Hematopoietic multipotent progenitor cell treated with erythropoietin and hydrocortisone succinate and interleukin-3 and kit ligand, for 6 days (in vitro differentiated cells): ENCODE measurements at regions not wholly inside any gene's neighbourhood (a gene's known extent, or its start where the extent isn't known, plus 50 kb on each side); places are given as distances from the start of the nearest gene placed in this dataset.
A peak's percentile ranks its signal among the peaks of the same experiment; 100 is the strongest.
"Not testable (repeated sequence)": the region's sequence is repeated elsewhere in the genome, so short reads cannot be mapped to it uniquely, and the experiment has no call there.

Source experiments
- DNase-seq: peaks from one replicate; pipeline ENCODE4 v3.0.0-alpha.2; 2015

DNA sequence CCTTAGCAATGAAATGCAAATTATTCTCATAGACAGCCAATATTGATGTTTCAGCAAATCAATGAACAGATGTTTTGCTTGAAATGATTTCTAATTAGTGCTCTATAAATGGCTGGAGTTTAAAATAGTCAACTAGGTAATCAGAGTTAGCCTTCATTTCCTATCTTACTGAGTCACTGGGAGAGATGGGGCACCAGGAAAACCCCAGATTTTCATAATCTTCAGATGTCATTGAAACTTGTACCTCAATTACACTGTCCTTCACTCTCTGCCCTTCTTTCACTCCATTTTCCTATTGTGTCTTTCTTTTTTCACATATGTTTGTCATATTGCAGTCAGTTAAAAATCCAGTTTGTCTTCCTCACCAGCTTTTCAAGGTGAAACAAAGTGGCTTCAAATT, 92.7 kb downstream of the C12orf75 start:
- no peak for DNase-seq

DNA sequence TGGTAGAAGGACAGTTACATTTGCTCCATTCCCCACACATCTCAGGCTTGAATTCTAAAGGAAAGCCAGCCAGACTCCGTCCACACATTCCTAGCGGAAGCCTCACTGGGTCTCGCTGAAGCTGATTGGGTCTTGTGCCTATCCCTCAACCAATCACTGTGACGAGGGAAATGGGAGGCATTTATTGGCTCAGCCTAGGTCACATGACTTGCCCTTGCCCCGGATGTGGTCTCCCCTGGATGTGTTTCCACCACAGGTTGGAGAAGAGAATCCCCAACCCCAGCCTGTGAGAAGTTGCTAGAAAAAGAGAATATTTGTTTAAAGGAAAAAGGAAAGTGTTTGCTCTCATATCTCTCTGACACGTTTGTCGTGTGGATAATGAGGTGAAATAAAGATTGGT, 93.4 kb downstream of the C12orf75 start:
- no peak for DNase-seq

DNA sequence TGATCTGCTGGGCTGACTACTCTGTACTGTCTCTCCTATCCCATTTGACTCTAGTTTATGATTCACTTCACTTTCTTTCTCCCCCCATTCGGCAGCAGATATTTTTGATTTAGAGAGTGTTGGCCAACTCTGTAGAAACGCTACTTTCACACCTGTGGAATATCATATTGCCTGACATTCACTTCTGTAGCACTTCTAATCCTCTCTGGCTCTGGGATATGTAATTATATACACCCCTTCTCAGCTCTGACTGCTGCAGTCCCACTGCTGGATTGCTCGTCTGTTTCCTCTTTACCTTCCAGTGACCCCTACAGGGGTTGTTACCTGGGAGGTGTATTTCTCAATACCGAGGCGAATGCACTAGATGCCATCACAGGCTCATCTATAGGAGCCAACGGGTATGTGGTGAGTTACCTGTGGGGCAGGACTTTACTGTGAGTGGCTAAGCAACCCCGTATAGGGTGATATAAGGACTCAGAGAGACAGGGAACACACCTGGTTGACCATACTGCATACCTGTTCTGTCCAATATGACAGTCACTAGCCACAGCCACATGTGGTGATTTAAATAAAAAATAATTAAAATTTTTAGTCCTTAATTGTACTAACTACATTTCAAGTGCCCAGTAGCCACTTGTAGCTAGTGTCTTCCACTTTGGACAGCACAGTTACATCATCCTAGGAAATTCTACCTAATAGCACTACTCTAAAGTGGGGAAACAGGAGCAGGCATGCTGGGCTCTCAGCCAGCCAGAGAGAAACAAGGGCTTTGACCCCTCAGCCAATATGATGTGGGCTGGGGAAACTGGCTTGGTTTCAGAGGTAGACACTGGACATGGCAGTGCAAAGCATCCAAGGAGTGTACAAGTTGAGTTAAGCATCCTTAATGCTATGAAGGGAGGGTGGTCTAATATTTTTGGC, 95.0 kb downstream of the C12orf75 start:
- DNase-seq = no peak

DNA sequence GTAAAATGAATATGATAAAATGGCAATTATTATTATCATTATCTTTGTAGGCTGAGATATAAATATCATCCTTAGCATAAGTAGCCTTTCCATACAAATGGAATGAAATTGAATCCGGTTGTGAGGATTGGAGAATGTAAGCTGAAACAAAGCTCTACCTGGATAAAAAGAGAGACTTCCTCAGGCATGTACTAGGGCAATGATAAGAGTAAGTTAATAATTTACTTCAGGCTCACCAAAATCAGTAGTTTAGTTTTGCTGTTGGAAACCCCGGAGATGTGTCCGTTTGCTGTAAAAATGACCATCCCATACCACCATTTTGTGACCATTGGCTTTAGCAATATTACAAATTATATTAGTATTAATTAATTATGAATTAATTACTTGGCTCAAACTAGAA, 96.3 kb downstream of the C12orf75 start:
- DNase-seq = no peak

DNA sequence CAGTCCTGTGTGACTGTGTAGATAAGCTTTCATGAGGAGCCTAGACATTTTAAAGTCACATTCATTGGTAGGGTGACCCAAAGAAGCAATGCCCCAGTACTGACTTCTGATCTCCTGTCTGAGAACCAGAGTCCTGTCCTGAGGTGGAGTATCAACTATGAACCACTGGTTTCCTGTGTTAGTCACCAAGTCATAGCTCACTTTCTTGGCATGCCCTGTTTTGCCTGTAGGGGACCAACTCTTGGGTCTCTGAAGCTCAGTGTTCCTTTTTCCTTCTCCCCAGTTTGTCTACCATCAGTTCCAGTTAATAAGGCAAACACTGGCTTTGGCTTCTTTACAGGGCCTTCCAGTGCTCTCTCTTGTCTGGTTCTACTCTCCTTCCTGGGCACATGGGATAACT, 97.4 kb downstream of the C12orf75 start:
- DNase-seq = no peak

DNA sequence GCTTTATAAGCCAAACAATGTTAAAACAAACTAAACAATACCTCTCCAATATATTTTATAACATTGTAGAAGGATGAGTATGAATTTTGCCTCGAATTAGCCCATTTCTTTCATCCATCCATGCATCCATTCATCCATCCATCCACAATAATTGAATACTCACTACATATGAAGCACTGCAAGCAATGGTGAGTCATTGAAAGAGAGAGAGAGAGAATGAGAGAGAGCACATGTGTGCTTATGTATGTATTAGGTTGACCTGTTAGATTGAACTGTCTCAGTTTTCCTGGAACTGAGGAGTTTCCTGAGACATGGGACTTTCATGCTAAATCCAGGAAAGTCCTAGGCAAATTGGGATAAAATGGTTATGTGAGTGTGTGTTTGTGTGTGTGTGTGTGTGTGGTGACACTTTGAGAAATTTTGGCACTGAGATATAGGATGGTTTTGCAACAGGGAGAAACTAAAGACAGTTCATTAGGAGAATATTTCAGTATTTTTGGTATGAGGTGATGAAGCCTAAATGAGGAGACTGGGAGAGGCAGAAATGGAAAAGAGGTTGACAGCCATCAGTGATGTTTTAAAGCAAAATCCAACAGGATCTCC, 98.4 kb downstream of the C12orf75 start:
- DNase-seq = no peak

DNA sequence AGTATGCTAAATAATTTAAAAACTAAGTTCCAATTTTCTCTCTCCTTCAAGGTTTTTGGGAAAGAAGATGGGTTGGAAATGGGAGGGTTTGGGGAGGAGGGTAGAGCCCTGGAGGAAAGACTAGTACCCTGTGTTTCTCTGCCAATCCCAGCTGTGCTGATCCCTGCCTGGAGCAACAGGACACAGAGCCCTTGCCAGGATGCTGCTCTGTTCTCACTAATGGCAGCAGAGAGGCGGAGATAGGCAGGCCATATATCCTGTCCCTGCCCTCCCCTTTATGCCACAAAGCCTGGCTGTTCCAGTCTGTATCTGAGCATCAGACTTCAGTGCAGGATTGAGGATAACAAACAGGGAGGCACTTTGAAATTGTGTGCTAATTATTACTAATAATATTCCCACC, 99.0 kb downstream of the C12orf75 start:
- no peak for DNase-seq

DNA sequence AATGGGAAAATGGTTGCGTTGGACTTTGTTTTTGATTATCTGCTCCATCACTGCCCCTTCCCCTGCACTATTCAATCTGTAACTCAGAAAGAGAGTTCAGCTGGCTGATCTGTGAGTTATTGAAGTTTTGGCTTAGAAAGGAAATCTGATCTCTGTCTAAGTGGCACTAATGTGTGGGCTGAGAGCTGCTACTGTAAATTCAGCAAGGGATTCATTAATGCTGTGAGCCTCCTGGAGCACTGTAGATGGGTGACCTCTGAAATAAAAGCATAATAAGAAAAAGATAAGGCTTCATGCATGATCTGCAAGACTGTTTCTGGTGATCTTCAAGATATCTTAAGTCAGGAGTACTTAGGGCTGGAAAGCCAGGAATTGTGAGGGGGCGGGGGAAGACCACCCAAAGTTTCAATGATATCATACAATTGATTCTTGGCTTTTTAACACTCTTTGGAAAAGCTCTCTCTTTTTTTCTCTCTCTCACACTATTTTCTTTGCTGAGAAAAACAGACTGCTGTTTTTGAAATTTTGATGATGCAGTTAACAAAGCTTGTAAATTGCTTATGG, 101.1 kb downstream of the C12orf75 start:
- DNase-seq = no peak

DNA sequence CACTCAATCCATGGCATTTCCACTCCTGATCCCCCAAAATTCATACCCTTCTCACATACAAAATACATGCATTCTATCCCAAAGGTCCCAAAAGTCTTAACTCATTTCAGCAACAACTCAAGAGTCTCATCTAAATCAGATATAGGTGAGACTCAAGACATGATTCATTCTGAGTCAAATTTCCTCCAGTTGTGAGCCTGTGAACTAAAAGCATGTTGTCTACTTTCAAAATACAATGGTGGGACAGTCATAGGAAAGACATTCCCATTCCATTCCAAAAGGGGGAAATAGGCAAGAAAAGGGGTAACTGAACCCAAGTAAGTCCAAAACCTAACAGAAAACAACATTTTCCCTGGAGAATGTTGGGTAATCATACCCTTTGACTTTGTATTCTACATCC, 103.3 kb downstream of the C12orf75 start:
- DNase-seq = no peak

DNA sequence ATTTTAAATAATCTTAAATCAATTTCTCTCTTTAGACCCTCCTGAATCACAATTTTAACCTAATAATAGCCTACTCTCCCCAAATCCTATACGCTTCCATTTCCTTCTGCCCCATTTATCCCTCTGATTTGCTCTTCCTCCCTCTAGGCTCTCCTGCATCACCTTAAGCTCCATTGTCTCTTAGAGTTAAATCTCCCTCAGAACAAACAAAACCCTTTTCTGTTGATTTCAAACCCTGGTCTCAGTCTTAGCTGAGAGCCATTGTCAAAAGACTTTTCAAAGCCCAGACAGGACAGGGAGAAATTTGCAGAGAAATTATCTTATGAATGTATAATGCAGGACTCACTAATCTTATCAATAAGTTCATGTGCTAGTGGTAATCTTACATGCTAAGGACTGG, 106.1 kb downstream of the C12orf75 start:
- DNase-seq = no peak

DNA sequence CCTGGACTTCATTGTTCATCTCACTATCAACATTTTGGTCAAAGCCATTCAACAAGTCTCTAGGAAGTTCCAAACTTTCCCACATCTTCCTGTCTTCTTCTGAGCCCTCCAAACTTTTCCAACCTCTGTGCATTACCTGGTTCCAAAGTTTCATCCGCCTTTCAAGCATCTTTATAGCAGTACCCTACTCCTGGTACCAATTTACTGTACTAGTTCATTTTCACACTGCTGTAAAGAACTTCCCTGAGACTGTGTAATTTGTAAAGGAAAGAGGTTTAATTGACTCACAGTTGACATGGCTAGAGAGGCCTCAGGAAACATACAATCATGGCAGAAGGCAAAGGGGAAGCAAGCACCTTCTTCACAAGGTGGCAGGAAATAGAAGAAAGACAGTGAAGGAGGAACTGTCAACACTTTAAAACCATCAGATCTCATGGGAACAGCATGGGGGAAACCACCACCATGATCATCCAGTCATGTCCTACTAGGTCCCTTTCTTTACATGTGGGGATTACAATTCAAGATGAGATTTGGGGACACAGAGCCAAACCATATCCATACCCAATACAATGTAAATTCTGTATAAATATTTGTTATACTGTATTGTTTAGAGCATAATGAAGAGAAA, 109.7 kb downstream of the C12orf75 start:
- no peak for DNase-seq

DNA sequence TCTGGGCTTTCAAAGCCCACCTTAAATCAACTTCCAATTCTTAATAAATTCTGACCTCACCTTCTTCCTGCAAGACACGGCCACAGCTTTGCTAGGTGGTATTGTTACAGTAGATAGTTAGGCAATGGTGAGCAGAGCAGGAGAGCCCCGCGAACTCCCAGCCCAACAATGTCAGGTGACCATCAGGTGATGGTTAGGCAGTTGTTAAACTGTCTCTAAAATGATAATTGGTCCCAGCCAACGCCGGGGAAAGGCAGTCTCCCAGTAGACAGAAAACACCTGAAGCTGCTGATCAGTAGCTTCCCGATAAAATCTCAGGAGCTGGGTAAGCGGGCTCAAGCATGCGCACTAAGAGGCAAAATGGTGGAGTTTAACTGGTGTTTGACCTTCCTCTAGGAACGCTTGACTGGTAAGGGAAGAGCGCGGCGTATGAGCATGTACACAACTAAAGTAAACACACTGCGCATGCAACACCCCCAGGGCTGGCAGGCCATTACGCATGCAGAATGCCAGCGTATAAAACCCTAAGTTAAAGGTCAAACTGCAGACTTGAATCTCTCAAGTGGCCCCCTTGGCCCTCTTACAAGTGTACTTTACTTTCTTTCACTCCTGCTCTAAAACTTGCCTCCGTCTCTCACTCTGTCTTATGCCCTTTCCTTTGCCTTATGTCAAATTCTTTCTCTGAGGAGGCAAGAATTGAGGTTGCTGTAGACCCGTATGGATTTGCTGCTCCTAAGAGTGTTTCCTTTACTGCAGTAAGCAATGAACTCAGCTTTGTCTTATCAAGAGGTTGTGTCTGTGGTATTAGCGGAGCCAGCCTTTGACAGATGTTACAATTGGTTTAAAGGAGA, 113.5 kb downstream of the C12orf75 start:
- peak; percentile 28 for DNase-seq

DNA sequence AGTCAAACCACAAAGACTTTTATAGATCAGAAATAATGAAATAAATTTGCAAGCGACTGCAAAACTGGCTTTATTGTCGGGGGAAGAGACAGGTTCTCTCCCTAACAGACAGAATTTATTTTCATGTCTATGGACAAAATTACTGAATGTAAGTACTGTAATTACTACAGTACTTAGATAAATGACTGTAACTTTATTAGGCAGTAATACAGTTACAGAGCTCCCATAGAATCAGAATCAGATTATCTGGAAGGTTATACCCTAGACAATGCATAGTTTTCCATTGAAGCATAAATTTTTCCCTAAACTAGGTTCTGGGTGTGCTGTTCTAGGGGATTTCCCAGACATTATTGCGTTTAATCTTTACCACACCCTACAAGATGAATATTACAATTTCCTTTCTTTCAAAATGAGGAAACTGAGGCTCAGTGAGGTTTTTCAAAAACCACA, 114.2 kb downstream of the C12orf75 start:
- no peak for DNase-seq

DNA sequence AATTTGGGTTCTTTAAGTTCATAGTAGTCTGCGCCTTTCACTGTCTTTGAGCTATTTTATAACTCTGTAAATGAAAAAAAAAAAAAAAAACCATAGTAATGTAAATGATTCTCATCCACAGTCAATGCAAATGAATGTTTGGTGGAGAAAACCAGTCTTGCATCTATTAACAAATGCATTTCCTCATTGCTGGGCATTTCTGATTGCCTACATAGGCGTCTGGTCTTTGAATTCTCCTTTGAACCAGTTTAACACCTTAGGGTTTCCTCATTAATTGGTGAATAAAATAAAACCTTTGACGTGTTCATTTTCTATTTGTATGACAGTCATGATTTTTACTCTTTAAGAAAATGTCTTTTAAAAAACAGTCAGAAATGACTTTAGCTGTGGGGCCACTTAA, 114.8 kb downstream of the C12orf75 start:
- no peak for DNase-seq

DNA sequence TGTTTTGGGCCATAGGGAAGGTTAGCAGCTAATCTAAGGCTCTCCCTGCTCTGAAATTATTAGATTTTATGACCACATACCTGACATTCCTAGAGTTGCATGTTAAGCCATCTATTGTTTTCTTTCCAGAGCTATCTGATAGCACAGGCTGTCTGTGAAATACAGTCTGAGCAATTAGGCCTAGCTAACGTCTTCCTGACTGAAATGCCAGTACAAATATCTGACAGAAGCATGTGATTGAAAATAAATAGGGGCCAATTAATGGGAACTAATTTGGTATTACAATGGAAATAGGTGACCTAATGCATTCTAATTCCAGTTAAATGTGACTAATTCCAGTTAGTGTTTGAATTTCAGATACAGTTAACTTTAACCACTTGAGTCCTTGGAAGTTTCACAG, 115.2 kb downstream of the C12orf75 start:
- no peak for DNase-seq

DNA sequence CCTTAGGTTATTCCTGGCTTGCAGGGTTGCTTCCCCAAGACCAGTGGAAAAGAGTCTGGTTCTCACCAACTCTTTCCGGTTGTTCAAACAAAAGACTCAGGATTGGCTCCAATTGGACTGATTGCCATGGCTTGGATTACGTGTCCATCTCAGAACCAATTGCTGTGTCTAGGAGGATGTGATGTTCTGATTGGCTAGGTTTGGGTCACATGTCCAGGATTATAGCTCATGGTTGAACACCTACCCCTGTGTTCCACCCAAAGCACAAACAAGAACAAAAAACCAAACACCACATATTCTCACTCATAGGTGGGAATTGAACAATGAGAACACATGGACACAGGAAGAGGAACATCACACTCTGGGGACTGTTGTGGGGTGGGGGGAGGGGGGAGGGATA, 116.0 kb downstream of the C12orf75 start:
- not testable (repeated sequence) for DNase-seq

DNA sequence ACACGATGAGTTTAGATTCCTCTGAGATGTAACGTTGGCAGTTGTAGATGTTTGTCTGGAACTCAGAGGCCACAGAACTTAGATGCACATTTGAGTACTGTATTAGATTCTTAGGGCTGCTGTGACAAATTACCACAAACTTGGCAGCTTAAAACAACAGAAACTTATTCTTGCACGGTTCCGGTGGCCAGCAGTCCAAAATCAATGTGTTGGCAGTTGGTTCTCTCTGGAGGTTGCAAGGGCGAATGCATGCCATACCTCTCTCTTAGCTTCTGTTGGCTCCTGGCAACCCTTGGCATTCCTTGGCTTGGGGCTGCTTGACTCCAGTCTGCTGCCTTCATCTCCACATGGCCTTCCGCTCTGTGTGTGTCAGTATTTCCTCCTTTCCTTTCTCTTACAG, 118.9 kb downstream of the C12orf75 start:
- DNase-seq = no peak

DNA sequence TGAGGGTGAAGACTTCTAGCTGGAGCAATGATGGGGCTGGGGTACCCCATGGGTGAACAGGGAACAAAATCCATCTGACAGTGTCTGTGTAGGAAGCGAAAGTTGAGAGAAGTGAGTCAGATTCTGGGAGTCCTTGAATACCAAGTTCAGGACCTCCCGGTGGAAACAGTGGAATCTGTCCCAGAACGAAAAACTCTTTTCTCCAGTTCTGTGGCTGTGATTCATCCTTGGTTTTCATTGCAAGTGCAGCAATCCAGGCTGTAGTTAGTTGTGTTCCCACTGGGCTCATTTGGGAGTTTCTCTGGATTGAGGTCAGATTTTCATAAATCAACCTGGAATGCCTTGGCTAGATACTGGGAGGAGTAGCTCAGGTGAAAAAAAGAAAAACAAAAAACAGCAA, 120.7 kb downstream of the C12orf75 start:
- no peak for DNase-seq

DNA sequence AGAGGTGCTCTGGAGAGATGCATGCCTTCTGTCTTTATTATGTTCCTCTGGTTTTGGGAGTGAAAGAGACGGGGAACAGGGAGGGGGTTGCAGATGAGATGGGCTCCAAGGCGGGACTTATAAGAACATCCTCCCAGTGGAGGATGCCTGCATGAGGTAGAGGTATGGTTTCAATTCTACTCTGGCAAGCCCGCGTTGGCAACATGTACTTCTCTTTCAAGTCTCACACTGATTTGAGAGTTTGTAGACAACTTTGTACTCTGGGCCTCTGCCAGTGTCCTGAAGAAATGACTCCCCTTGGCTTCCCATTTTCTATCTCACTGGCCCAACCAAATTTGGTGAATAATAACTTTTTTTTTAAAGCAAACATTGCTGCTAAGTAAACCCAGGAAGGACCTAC, 121.3 kb downstream of the C12orf75 start:
- DNase-seq = no peak

DNA sequence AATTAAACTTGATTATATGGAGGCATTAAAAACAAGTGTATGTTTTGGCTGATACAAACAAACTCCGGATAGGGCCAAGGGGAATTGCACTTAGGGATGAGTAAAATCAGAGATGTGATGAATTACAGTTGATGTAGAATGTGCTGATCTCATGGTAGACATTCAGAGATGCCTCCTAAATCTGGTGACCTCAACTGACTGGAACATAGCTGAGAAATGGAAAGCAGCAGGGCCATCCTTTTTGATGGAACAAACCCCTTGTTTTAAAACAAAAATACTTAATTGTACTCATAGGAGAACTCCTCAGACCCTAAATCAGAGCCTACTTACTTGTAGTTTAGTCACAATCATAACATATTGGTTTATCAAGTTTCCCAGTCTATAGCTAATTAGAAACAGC, 122.8 kb downstream of the C12orf75 start:
- DNase-seq = no peak

DNA sequence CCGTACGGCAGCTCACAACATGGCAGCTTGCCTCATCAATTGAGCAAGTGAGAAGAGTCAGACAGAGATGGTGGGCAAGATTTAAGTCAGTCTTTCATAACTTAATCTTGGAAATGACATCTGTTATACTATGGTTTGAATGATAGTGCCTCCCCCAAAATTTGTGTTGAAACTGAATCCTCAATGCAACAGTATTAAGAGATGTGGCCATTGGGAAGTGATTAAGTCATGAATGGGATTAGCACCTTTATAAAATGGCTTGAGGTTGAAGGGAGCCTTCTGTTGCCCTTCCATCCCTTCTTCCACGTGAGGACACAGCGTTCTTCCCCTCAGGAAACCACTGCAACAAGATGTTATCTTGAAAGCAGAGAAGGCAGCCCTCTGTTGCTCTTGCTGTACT, 124.2 kb downstream of the C12orf75 start:
- DNase-seq = peak; percentile 40

DNA sequence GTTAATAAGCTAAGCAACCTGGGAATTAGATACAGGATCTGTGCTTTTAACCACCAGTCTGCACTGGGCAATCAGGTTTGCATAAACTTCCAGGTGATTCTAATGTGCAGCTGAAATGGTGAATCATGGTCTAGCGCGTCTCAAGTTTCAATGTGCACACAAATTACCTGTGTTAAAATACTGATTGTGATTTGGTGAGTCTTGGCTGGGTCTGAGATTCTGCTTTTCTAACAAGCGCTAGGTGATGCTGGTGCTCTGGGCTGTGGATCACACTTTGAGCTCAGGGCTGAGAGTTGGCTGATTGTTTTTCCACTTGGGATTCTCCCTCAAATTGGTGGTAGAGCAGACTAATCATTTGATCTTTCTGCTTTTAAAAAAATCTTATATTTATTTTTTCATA, 124.8 kb downstream of the C12orf75 start:
- no peak for DNase-seq

DNA sequence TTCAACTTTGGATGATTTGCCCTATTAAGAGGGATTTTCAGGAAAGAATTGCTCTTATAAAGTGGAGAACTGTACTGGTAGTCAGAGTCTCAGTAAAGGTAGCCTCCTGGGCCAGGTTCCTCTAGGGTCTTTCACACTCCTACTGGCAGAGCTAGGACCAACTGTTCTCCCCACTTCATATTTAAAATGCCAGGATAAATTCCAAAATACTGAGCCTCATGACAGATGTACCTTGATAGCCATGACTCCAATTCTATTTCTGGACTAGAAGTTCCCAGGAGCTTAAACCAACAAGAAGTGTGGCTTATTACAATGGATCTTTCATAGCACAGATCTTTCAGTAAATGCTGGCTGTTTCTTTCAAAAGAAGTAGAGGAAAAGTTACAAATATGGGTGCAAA, 126.5 kb downstream of the C12orf75 start:
- DNase-seq = no peak
